Smooth muscle cell of the brain vasculature (primary cell): ENCODE measurements at regions not wholly inside any gene's neighbourhood (a gene's known extent, or its start where the extent isn't known, plus 50 kb on each side); places are given as distances from the start of the nearest gene placed in this dataset.
"Not testable (repeated sequence)": the region's sequence is repeated elsewhere in the genome, so short reads cannot be mapped to it uniquely, and the experiment has no call there.

Experiments used
- DNase-seq: peaks from one replicate; pipeline ENCODE4 v3.0.0-alpha.2; 2012; ENCODE audit warnings: low read depth, low spot score

DNA sequence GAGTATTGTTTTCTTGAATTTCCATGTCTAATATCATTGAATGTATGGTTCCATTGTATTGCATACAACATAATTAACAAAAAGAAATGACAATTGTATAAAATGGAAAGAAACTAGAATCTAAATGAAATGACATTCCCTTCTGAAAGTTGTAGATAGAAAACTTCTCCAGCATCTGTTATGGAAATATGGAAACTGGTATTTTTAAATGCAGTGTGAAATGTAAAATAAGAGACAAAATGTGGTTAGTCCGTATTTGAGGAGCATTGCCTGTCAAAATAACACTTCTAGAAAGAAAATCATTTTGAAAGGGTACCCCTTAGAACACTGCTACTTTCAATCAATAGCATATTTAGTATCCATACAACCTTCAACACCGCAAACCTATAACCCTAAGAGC, 286.3 kb upstream of the CELF2 start:
- no peak for DNase-seq

DNA sequence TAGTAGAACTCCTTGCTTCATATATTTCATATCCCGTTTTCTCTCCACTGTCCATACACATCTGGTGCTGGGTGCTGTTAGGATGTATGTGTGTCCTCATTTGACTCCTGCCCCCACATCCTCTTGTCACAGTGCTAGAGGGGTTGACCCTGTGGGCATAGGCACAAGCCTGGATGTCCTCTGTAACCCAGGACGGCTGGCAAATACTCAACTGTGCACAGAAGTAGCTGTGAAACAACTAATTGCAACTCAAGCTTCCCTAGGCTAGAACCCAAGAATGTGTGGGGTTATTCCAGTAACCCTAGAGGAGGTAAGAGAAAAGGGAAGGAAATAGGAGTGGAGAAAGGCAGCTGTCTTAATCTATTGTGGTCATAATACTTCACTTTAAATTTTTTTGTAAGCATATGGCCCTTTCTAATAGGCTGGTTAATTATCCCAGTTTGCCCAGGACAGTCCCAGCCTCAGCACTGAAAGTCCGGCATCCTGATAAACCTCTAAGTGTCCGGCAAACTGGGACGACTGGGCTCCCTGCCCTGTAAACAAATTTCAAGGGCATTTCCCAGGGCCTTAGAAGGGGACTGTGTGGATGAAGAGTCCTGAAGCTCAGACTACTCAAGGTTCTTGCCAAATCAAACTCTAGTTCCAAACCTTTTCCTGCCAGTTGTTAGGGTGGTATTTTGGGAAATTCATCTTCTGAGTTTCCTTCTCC, 283.2 kb upstream of the CELF2 start:
- DNase-seq = no peak

DNA sequence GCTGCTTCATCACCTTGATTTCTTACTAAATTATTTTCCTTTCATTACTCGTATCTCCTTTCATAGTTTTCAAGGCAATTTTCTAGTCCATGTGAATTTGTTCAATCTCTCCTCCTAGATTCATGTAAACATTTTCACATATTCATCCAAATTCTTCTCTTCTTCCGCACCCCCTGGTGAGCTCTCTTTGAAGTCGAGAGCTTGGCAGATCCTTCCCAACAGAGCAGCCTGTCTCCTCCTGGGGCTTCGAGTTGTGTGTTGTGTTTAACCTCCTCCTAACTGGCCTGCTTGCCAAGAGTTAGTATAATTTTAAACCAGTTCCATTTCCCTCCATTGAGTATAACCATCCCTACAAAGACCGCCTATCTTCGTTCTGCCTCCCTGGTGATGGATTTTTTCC, 272.4 kb upstream of the CELF2 start:
- peak; percentile 68 for DNase-seq

DNA sequence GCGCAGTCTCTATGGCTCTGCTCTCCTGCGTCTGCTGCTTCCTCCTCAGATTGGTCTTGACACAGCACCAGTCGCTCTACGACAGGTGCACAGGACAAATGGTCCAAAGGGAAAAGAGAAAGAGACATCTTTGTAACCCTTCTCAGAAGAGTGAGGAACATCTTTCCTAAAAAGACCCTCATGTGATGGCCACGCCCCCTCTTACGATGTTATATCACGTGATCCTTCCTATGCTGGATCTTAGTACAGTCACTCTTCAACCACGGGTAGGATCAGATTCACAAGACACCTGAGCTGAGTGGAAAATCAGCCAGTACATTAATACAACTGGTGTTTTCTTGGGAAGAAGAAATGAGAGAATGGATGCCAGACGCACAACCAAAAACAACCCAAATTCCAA, 262.2 kb upstream of the CELF2 start:
- no peak for DNase-seq

DNA sequence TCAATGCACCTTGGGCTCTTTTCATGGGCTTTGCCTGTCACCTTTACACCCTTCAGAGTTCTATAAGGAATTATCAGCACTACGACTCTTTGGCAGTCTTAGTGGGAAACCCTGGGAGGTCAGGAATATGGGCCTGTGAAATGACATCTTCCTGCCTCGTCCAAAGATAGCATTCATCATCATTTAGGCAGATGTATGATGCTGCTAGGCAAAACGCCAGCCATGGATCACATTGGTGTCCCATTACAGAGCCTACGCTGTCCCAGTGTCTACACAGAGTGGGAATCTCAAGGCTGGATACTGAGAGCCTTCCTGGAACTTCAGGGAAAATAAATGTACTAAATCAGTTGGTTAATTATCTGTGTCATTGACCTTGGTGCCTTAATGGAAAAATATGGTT, 259.4 kb upstream of the CELF2 start:
- no peak for DNase-seq

DNA sequence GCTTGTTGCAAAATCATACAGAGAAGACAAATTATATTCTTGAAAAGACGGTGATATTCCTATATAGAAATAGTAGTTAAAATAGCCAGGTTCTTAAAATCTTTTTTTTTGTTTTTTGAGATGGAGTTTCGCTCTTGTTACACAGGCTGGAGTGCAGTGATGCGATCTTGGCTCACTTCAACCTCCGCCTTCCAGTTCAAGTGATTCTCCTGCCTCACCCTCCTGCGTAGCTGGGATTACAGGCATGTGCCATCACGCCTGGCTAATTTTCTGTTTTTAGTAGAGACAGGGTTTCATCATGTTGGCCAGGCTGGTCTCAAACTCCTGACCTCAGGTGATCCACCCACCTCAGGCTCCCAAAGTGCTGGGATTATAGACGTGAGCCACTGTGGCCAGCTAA, 257.9 kb upstream of the CELF2 start:
- not testable (repeated sequence) for DNase-seq

DNA sequence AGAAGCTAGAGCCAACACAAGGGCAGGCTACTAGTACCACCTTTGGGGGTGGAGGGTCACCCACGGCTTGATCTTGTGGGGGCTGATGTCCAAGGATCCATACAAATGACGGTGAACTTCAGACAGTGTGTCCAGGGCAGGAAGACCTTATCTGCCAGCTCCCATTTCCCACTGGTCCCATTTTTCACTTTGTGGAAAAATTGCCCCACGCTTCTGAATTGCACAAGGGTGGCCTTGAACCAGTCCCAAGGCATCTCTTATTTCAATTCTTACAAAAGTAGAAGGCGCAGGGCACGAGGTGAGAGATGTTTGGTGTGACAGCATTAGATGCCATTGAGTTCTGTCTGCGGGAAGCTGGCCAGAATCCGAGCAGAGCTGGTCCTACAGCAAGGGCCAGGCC, 252.7 kb upstream of the CELF2 start:
- DNase-seq = no peak

DNA sequence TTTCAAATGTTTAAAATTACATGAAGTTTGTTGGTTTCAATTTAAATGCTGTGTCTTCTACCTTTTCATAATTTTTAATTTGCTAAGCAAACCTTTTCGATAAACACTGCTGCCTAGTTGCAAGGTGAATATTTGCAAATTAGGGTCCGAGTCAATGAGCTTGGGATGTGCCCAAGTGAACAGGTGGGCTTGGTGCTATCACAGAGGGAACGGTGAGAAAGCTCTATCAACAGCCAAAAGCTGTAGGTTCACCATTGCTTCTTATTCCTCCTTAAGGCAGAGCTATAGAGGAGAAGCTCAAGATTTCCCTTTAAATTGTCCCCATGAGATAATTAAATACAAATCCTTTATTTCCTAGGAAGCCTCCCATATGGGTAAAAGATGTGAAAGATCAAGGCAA, 245.3 kb upstream of the CELF2 start:
- no peak for DNase-seq

DNA sequence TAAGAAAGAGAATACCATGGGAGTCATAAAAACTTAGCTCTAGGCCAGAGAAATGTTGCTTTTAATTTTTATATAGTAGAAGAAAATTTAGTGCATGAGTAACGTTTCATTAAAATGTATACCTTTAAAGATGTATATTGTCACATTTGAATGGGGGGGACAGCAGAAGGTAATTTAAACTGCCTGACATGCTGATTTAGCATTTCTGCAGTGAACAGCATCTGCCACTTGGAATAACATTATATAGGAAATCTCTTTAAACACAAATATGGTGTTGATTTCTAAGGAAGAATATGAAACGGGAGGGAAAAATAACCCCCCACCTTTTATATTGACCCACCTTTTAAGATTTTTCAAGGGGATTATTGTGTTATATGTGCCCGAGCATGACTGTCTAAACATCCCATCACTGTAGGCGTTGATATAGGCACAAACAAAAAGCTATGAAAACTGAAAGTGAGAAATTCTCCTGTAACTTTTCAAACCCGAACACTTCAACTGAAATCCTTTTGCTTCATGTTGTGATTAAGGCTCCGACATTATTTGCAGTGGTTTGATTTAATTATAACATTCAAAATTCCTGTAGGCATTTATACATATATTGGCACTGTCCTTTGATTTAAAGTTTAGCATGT, 244.7 kb upstream of the CELF2 start:
- DNase-seq = no peak

DNA sequence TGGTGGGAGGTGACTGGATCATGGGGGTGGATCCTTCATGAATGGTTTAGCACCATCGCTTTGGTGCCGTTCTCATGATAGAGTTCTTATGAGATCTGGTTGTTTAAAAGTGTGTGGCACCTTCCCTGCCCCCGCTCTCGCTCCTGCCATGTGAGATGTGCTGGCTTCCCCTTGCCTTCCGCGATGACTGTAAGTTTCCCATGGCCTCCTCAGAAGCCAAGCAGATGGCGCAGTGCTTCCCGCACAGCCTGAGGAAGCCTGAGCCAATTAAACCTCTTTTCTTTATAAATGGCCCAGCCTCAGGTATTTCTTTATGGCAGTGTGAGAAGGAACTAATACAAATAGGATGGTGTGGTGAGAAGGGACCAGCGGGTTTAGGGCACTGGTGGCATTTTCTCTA, 243.3 kb upstream of the CELF2 start:
- DNase-seq = no peak

DNA sequence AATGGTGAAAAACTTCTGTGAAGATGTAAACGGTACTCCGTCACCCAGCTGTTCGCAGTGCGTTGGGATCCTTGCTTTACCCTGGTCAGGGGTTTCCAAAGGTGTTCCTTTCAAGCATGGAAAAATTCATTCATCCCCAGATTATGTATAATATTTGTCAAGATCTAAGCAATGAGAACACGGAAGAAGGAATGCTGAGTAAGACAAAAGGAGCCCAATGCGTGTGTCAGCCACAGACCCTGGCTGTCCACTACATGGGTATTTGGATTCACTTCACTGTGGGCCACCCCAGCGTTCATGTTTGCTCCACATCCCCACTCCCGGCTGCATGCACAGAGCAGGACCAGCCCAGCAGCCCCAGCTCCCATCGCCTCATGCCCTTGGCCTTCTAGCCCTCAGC, 241.3 kb upstream of the CELF2 start:
- no peak for DNase-seq

DNA sequence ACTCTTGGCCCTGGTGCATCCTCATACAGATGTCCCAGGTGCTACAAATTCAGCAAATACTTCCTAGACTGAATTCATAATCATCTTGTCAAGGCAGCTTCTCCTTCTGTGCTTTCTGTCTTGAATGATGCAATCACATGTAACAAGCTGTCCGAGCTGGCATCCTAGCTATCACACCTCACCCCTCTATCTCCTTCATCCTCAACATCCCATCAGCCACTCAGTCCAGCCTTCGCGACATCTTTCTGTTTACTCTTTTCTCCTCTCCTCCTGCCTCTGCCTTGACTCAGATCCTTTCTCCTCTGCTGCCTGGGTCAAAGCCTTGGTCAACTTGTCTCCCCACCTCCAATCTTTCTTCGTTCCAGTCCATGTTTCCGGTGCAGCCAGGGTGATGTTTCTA, 240.4 kb upstream of the CELF2 start:
- DNase-seq = no peak

DNA sequence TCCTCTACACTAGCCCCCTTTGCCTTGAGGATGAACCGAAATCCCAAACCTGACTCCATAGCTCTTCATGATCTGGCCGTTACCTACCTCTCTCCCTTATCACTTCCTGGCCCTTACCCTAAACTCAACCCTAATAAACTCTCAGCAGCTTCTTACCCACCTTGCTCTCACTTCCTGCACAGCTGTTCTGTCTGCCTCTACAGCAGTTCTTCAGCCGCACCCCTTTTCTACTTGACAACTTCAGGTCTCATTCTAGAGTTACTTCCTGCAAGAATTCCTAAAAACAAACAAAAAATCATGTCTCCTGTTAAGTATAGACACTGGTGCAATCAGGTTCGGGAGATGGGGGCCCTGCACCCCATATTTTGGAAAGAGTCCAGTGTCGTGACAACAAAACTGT, 239.9 kb upstream of the CELF2 start:
- DNase-seq = no peak

DNA sequence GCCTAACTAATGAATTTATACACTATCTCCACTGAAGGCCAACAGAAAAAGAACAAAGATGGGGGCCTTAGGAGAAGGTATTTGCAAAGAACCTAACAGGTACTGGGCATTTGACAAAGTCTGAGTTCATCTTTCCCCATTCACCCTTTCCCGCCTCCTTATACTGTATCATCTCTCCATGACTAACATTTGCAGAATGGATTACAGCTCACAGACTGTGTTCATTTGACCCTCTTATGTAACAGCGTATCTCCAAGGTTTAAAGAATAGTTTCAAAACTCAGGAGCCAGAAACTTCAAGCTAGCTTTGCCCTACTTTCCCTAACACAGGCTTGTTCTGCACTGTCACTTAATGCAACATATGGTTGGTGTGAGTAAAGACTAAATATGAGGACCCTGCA, 238.7 kb upstream of the CELF2 start:
- DNase-seq = no peak

DNA sequence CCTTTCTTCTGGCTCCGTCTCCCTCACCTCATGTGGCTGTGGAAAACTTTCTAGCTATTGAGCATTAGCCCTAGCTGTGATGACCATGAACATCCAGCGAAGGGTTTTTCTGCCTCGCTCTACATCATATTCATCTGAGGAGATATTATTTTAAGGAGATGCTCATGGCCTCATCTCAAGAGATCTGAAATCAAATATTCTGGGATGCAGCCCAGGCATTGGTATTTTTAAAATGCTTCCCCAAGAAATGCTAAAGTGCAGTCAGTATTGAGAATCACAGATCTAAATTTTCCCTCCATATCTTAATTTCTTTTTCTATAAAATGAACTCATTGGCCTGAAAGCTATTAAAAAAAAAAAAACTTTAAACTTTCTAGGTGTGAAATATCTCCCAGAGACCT, 238.2 kb upstream of the CELF2 start:
- no peak for DNase-seq

DNA sequence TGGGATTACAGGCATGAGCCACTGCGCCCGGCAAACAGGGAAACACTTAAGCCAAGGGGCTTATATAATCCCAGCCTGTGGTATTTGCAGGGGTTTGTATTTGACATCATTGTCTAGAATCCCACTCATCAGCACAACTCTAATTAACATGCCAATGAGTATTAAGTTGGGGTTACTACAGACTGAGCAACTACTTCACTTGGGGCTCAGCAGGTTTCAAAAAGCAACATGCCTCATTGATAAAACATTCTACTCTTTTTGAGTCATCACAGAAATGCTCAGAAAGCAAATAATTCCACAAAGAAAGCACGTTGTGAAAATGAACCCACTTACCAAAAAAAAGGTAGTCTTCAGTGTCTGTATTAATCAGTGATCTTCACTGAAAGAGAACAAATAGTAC, 236.9 kb upstream of the CELF2 start:
- DNase-seq = no peak

DNA sequence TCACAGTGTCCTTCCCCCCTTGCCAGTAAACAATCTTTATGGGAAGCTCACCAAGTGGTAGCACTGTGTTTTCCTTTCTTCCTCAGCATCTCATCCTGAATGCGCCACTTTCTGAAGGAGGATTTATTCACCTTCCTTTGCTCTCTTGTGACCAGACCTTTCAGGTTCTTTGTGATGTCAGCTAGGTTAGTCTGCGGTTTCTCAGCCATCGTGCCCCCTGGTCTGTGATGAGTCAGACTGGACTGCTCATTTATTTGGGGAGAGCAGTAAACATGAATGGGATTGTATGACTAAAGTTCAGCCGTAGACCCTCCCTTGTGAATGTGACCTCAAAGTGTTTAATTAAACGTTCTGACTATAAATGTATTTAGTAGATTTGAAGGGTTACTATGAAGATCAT, 235.1 kb upstream of the CELF2 start:
- no peak for DNase-seq

DNA sequence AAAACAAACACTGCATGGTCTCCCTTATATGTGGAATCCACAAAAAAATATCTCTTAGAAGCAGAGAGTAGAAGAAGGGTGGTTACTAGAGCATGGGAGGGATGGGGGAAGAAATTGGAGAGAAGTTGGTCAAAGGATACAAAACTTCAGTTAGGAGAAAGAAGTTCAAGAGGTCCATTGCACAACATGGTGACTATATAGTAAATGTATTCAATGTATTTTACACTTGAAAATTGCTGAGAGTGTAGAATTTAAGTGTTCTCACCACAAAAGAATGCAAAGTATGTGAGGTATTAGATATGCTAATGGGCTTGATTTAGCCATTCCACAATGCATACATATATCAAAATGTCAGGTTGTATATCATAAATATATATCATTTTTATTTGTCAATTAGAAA, 232.0 kb upstream of the CELF2 start:
- no peak for DNase-seq

DNA sequence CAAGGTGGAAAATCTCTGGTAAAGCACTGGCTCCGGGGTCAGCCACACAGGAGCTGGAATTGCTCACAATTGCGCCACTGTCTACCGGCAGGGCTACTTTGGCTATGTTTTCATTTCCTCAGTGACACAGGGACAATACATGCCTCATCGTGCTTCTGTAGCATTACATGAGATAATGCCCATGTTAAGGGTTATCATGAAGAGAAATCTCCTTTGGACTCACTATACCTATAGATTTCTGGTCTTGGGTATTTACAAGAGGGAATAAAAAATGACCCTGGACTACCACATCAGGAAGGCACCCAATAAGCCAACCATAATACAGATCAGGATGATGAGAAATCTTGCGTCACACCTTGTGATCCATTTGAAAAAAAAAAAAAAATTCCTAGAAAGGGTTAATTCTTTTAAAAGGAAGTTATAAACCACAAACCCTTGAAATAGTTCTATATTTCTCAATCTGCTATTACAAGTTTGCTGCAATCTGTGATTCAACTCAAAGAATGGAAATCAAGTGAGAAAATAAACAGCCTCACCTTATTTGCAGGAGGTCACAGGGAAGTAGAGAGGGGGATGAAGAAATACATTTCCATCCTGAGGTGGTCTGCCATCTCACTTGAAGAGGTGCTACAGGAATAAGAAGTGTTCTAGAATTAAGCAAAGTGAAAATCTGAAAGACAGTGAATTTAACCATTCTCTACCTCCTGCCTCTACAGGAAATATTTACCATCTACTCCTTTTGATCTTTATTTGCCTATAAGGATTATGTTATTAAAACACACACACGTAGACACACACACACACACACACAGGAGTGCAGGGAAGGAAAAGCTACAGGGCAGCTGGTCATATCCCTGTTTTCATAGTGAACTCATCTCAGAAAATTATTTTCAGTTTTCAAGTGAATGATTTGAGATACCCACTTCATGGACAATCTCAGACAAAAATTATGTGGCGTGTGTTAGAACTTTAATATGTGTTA, 231.3 kb upstream of the CELF2 start:
- DNase-seq = no peak

DNA sequence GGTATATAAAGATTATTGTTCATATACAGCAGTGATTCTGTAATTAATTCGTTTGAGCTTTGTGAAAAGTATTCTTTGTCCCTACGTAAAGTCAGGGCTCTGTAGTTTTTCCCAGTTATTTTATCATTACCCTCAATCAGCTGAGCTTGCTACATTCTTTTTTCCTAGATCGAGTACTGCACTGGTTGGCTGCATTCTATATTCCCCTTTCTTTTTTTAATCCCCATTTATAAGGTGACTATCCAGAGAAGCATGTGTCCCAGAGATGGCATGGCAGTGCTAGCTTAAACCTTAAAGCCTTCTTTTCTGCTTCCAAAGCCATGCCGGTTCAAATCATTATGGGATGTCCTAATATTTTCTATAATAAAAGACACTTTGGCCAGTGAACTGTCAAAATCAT, 230.1 kb upstream of the CELF2 start:
- no peak for DNase-seq

DNA sequence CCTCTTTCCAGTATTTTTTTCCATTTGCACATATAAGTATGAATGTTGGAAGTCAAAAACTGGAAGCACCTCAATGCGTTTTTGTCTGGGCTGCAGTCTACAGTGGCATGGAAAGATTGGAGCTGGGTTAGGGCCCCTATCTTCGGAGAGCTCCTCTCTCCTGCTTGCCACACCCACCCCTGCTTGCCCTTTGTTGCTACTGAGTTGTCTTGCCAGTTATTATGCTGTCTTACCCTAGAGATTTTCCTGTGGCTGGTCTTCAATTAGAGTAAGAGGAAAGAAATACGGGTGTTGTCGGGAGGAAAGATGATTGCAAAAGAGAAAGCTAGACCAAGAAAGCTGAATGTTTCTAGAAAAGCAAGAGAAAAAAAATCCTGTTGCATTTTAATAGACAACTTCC, 228.9 kb upstream of the CELF2 start:
- DNase-seq = no peak

DNA sequence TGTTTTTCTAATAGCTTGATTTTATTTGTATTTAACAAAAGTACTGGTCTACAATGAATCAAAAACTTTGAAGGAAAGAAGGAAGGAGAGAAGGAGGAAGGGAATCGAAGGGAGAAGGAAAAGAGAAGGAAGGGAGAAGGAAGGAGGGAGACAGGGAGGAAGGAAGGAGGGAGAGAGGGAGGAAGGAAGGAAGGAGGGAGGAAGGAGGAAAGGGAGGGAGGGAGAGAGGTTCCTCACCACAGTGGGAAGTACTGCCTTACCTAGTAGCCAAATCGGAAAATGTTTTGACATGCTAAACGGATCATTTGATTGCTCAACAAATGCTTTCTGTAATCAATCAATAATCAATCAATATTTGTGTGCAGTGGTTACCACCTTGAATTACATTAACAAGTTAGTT, 225.8 kb upstream of the CELF2 start:
- DNase-seq = no peak

DNA sequence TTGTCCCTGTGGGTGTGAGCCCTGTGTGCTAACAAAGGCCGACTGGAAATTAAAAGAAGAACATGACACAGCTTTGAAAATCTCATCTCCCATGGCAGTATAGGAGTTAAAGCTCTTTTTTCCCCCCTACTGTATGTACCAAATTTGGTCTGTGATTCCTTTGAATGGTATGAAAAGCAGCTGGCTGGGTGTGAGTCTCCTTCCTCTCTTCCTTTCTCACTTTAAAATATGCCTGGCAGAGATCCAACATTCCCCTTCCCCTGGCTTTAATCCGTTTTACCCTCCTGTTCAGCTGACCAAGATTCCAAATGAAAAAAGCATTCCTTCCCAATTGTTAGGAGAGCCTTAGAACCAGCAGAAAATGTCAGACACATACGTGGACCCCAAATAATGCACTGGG, 225.0 kb upstream of the CELF2 start:
- DNase-seq = no peak
